Muscle of leg (tissue), 3 donors: ENCODE measurements at regions not wholly inside any gene's neighbourhood (a gene's known extent, or its start where the extent isn't known, plus 50 kb on each side); places are given as distances from the start of the nearest gene placed in this dataset.

Experiments used
- DNase-seq: peaks from one replicate; pipeline ENCODE4 v3.0.0; 2013
- H3K27ac ChIP-seq: one replicate; pipeline ENCODE4 v1.5.1; 2013; ENCODE audit warnings: mild to moderate bottlenecking, low read length, control low read depth
- H3K27me3 ChIP-seq: one replicate; pipeline ENCODE4 v1.6.1; 2013; ENCODE audit warnings: low read length; ENCODE audit not compliant: control insufficient read depth, insufficient read depth
- H3K36me3 ChIP-seq: one replicate; pipeline ENCODE4 v1.6.1; 2013; ENCODE audit warnings: low read length; ENCODE audit not compliant: control insufficient read depth, insufficient read depth
- H3K4me1 ChIP-seq: one replicate; pipeline ENCODE4 v1.6.1; 2013; ENCODE audit warnings: low read length; ENCODE audit not compliant: control insufficient read depth, insufficient read depth
- H3K4me3 ChIP-seq: one replicate; pipeline ENCODE4 v1.5.1; 2013; ENCODE audit warnings: low read length, control low read depth
- H3K9me3 ChIP-seq: replicated peaks from 2 replicates; pipeline ENCODE4 v1.6.1; 2013; ENCODE audit warnings: low read depth, low read length; ENCODE audit not compliant: control insufficient read depth
- WGBS: methylation state at CpG from one replicate; pipeline ENCODE4 v1.1.5; 2013; ENCODE audit warnings: missing lambda C conversion rate; ENCODE audit not compliant: insufficient coverage; 5-methylcytosine and 5-hydroxymethylcytosine counted together

- H3K4me1 ChIP-seq, result no peaks in the 10 kb centered on the region
- H3K4me3 ChIP-seq, result no peak overlapping the region
- WGBS, result 80% methylated on average over 1 of the region's 2 CpGs
- no peaks in the 10 kb centered on the region for H3K27me3 ChIP-seq
- H3K27ac ChIP-seq, result no peak overlapping the region
- no peaks in the 10 kb centered on the region for H3K36me3 ChIP-seq
- DNase-seq, result no peak
- H3K9me3 ChIP-seq, result peaks cover 9% of the 10 kb centered on the region
Measured at GRCh38 chr17:69969897-69970296, 105.1 kb upstream of the KCNJ16 start.

- Histone ChIP-seq H3K4me1 (no peaks in the 10 kb centered on the region), H3K4me3 (no peak overlapping the region), H3K27ac (no peak overlapping the region), H3K36me3 (no peaks in the 10 kb centered on the region), H3K27me3 (no peaks in the 10 kb centered on the region), H3K9me3 (peaks cover 2% of the 10 kb centered on the region)
- no CpG with 5 or more reads among the region's 1 CpG for WGBS
- DNase-seq, result no peak
Measured at GRCh38 chr17:69972251-69972650, 102.8 kb upstream of the KCNJ16 start.

- Histone ChIP-seq H3K9me3 (peaks cover 2% of the 10 kb centered on the region), H3K27me3 (no peaks in the 10 kb centered on the region), H3K4me1 (no peaks in the 10 kb centered on the region), H3K36me3 (no peaks in the 10 kb centered on the region), H3K27ac (no peak overlapping the region), H3K4me3 (no peak overlapping the region)
- no CpG with 5 or more reads among the region's 1 CpG for WGBS
- no peak for DNase-seq
Measured at GRCh38 chr17:69975808-69976207, 99.2 kb upstream of the KCNJ16 start.

GRCh38 chr17:69978056-69978646, 96.9 kb upstream of the KCNJ16 start:
- WGBS, result 80% methylated on average over 1 of the region's 1 CpG
- Histone ChIP-seq H3K4me1 (no peaks in the 10 kb centered on the region), H3K4me3 (no peak overlapping the region), H3K27ac (no peak overlapping the region), H3K9me3 (peaks cover 2% of the 10 kb centered on the region), H3K27me3 (no peaks in the 10 kb centered on the region), H3K36me3 (no peaks in the 10 kb centered on the region)
- no peak for DNase-seq

GRCh38 chr17:69981441-69981840, 93.6 kb upstream of the KCNJ16 start:
- Histone ChIP-seq H3K27me3 (no peaks in the 10 kb centered on the region), H3K4me3 (no peak overlapping the region), H3K27ac (no peak overlapping the region), H3K4me1 (no peaks in the 10 kb centered on the region), H3K36me3 (no peaks in the 10 kb centered on the region), H3K9me3 (no peaks in the 10 kb centered on the region)
- WGBS, result no CpG with 5 or more reads among the region's 5 CpGs
- DNase-seq, result peak; percentile 44

- no CpG with 5 or more reads among the region's 2 CpGs for WGBS
- peaks cover 2% of the 10 kb centered on the region for H3K36me3 ChIP-seq
- no peak overlapping the region for H3K4me3 ChIP-seq
- no peaks in the 10 kb centered on the region for H3K27me3 ChIP-seq
- no peak overlapping the region for H3K27ac ChIP-seq
- DNase-seq, result no peak
- no peaks in the 10 kb centered on the region for H3K4me1 ChIP-seq
- no peaks in the 10 kb centered on the region for H3K9me3 ChIP-seq
Measured at GRCh38 chr17:69995476-69995875, 79.5 kb upstream of the KCNJ16 start.

GRCh38 chr17:69997332-69997731, 77.7 kb upstream of the KCNJ16 start:
- no peak overlapping the region for H3K27ac ChIP-seq
- no peaks in the 10 kb centered on the region for H3K4me1 ChIP-seq
- no peak for DNase-seq
- no peaks in the 10 kb centered on the region for H3K9me3 ChIP-seq
- no peaks in the 10 kb centered on the region for H3K27me3 ChIP-seq
- H3K4me3 ChIP-seq, result no peak overlapping the region
- H3K36me3 ChIP-seq, result peaks cover 2% of the 10 kb centered on the region

GRCh38 chr17:69999253-69999652, 75.8 kb upstream of the KCNJ16 start:
- H3K27me3 ChIP-seq, result no peaks in the 10 kb centered on the region
- no peak for DNase-seq
- H3K4me3 ChIP-seq, result no peak overlapping the region
- H3K4me1 ChIP-seq, result no peaks in the 10 kb centered on the region
- H3K9me3 ChIP-seq, result no peaks in the 10 kb centered on the region
- H3K36me3 ChIP-seq, result peaks cover 2% of the 10 kb centered on the region
- H3K27ac ChIP-seq, result no peak overlapping the region
- WGBS, result 100% methylated on average over 1 of the region's 1 CpG

GRCh38 chr17:70006159-70006558, 68.9 kb upstream of the KCNJ16 start:
- no CpG with 5 or more reads among the region's 4 CpGs for WGBS
- no peak for DNase-seq
- Histone ChIP-seq H3K9me3 (no peaks in the 10 kb centered on the region), H3K36me3 (no peaks in the 10 kb centered on the region), H3K27me3 (no peaks in the 10 kb centered on the region), H3K4me1 (no peaks in the 10 kb centered on the region), H3K4me3 (no peak overlapping the region), H3K27ac (no peak overlapping the region)

GRCh38 chr17:70011750-70012149, 63.3 kb upstream of the KCNJ16 start:
- no peak overlapping the region for H3K27ac ChIP-seq
- no peak for DNase-seq
- no peaks in the 10 kb centered on the region for H3K36me3 ChIP-seq
- H3K9me3 ChIP-seq, result no peaks in the 10 kb centered on the region
- no CpG with 5 or more reads among the region's 1 CpG for WGBS
- no peak overlapping the region for H3K4me3 ChIP-seq
- H3K4me1 ChIP-seq, result no peaks in the 10 kb centered on the region
- H3K27me3 ChIP-seq, result no peaks in the 10 kb centered on the region

GRCh38 chr17:70013911-70014310, 61.1 kb upstream of the KCNJ16 start:
- Histone ChIP-seq H3K27ac (no peak overlapping the region), H3K4me1 (no peaks in the 10 kb centered on the region), H3K36me3 (no peaks in the 10 kb centered on the region), H3K9me3 (no peaks in the 10 kb centered on the region), H3K4me3 (no peak overlapping the region), H3K27me3 (no peaks in the 10 kb centered on the region)
- no CpG with 5 or more reads among the region's 4 CpGs for WGBS
- no peak for DNase-seq
